Hepatic stellate cell (primary cell): ENCODE measurements at regions not wholly inside any gene's neighbourhood (a gene's known extent, or its start where the extent isn't known, plus 50 kb on each side); places are given as distances from the start of the nearest gene placed in this dataset.
"Not testable (repeated sequence)": the region's sequence is repeated elsewhere in the genome, so short reads cannot be mapped to it uniquely, and the experiment has no call there.

ENCODE experiments used
- DNase-seq: peaks from one replicate; pipeline ENCODE4 v3.0.0; 2011; ENCODE audit warnings: low spot score

DNA sequence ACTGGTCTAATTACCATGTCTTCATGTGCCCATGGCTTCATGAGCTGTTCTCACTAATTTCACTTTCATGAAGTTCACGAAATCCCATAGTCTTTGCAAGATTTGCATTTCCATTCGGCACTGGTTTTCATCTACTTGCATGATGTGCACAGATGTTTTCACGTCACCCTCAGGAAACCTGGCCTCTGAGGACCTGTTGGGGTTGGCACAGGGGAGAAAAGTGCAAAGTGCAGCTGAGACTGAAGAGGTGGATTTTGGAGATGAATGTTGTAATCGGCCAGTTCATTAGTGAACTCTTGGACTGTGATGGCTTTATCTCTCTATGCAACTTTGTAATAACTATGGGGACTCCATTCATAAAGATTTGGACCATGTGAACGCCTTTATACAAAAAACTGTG, 80.2 kb upstream of the SULF2 start:
- DNase-seq, result no peak

- DNase-seq, result no peak
These were observed 78.7 kb upstream of the SULF2 start for GRCh38 chr20:47863981-47864380.

GRCh38 chr20:47863315-47863965, 78.2 kb upstream of the SULF2 start:
- no peak for DNase-seq

- no peak for DNase-seq
These were observed 77.4 kb upstream of the SULF2 start for GRCh38 chr20:47862574-47863240.

GRCh38 chr20:47861116-47861515, 75.8 kb upstream of the SULF2 start:
- no peak for DNase-seq

- no peak for DNase-seq
These were observed 75.0 kb upstream of the SULF2 start for GRCh38 chr20:47860049-47860830.

- DNase-seq, result no peak
These were observed 74.0 kb upstream of the SULF2 start for GRCh38 chr20:47859278-47859677.

- DNase-seq, result no peak
These were observed 72.5 kb upstream of the SULF2 start for GRCh38 chr20:47857569-47858464.

- no peak for DNase-seq
These were observed 71.9 kb upstream of the SULF2 start for GRCh38 chr20:47857187-47857568.

DNA sequence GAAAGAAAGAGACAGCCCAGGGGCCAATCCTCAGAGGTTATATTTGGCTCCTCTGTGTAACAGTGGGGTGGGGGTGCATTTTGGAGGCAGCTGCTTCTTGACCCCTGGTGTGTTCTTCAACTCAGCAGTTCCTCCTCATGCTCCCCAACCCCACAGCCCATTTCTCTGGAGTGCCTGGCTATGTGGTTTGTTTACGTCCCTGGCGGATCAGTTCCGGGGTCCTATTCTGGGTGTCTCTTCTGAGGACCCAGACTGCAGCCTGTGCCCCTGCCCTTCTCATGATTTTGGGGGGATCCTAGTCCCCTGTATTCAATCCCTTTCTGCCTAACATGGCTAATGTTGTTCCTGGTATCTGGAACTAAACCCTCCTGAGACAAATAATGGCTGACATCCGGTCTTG, 70.5 kb upstream of the SULF2 start:
- no peak for DNase-seq

- peak; percentile 31 for DNase-seq
These were observed 69.5 kb upstream of the SULF2 start for GRCh38 chr20:47854687-47855212.

DNA sequence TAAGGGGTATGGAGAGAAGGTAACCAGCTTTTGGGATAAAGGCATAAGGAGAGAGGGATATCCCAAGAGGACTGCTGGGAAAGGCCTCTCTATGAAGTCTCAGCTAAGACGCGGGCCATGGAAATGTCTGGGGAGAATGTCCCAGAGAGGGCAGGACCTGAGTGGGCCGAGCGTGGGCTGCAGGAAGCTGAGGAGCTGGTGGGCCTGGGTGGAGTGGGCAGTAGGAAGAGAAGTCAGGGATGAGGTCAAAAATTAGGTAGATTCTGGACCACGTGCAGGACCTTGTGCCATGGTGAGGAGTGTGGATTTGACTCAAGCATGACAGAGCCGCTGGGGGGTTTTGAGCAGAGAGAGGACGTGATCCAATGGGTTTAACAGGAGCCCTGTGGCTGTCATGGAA, 66.5 kb upstream of the SULF2 start:
- DNase-seq, result no peak

DNA sequence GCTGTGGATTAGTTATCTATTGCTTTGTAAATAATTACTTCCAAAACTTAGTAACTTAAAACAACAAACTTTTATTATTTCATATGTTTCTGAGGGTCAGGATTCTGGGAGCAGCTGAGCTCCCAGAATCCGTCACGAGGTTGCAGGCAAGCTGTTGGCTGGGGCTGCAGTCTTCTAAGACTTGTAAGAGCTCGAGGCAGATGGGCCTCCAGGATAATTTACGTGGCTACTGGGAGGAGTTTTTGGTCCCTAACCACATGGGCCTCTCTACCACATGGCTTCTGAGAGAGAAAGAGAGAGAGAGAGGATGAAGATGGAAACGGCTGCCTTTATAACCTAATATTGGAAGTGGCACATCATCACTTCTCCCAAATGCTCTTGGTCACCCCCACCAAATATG, 64.9 kb upstream of the SULF2 start:
- no peak for DNase-seq

DNA sequence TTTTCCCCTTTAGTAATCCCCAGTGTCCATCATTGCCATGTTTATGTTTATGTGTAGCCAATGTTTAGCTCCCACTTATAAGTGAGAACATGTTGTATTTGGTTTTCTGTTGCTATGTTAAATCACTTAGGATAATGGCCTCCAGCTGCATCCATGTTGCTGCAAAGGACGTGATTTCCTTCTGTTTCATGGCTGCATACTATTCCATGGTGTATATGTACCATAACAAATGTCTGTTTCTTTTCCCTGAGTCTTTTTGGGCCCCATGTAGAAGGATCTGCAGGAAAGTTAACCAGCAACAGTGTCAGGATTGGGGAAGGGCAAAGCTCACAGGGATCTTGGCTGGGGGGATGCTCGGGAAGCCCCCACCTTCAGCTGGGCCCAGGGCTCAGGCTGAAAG, 64.3 kb upstream of the SULF2 start:
- DNase-seq, result no peak

GRCh38 chr20:47849006-47849405, 63.7 kb upstream of the SULF2 start:
- no peak for DNase-seq

DNA sequence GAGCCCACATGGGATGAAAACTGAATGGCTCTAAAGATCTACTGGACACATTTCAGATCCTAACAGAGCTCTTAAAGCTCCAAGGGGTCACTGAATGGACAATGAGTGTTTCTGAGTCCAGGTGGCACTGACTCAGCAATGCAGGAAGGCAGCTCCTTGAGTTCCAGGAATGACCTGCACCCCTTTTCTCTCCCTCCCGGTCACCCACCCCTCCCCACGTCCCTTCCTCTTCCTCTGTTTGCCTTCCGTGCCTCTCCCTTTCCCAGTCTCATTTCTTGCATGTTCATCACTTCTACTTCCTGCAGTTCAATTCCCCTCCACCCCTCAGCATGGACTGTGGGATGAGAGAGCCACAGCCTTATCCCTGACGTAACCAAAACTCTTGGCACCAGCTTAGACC, 63.3 kb upstream of the SULF2 start:
- DNase-seq, result not testable (repeated sequence)

GRCh38 chr20:47847884-47848485, 62.7 kb upstream of the SULF2 start:
- DNase-seq, result no peak

DNA sequence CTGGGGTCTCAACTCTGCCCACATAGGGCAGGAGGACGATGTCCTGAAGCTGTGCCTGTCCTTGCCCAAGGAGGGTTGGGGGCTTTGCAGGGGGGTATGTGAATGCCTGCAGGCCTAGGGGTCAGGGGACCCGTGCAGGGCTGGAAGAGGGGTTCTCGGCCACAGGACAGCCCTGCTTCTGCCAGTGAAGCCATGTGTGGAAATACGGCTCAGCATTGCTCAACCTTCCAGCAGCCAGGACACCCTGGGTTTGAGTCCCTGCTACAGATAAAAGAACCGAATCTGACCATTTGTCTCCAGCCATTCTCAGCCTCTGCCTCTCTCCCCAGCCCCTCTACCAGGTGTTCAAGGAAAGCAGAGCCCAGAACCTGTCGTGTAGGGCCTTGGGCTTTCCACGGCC, 61.9 kb upstream of the SULF2 start:
- not testable (repeated sequence) for DNase-seq

GRCh38 chr20:47846651-47847050, 61.4 kb upstream of the SULF2 start:
- DNase-seq, result not testable (repeated sequence)

DNA sequence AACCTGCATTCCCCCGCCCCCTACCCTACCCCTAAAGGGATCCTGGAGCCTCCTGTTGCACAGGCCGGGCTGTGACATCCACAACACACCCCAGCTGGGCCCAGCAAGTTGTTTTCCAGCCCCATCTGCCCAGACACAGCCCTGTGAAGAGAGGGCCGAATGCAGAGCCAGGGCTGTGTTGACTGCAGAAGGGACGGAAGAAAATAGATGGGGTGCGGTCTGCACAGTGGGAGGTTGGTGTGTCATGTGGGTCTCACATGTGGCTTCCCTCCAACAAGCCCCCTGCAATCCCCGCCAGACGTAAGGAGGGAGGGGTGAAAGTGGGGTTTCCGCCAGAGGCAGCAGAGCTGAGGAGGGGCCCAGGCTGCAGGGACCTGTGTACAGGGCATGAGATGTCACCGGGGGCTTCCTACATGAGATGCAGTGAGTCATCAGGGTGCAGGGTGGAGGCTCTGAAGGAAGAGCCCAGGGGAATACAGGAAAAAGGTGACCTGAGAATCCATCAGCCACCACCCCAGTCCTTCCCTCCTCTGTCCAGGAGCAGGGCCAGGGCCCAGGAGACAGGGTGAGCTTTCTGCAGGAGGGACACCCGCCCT, 60.2 kb upstream of the SULF2 start:
- DNase-seq, result not testable (repeated sequence)

DNA sequence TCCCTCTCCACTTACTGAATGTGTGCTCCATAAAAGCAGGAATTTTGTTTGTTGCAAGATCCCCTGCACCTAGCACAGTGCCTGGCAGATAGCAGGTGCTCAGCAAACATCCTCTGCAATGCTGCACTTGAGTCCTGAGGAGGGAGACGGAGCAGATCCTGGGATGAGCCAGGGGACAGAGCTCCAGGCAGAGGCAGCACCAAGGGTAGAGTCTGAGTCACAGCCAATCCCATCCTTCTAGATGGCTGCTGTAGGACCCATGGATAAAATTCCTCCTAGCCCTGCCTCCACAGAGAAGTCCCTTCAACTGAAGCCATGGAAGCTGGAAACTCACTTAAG, 59.3 kb upstream of the SULF2 start:
- DNase-seq, result not testable (repeated sequence)
